SK-N-SH treated with all-trans-retinoic acid at 6 μM for 48 hours (cell line): ENCODE measurements at regions not wholly inside any gene's neighbourhood (a gene's known extent, or its start where the extent isn't known, plus 50 kb on each side); places are given as distances from the start of the nearest gene placed in this dataset.

Experiments
- PATZ1 ChIP-seq: fragments of 250-450 bp; sonication (Bioruptor Pico); IDR thresholded peaks from 2 replicates; pipeline ENCODE4 v1.8.0; 2020; ENCODE audit warnings: mild to moderate bottlenecking, moderate library complexity, borderline replicate concordance
- ZC3H10 ChIP-seq: fragments of 250-450 bp; sonication (Bioruptor Pico); IDR thresholded peaks from 2 replicates; pipeline ENCODE4 v1.5.1; 2021; ENCODE audit warnings: mild to moderate bottlenecking, moderate library complexity
- ZFP3 ChIP-seq: fragments of 250-450 bp; sonication (Bioruptor Pico); IDR thresholded peaks from 2 replicates; pipeline ENCODE4 v1.5.0; 2020; ENCODE audit warnings: mild to moderate bottlenecking, moderate library complexity

- TF ChIP-seq ZC3H10 (CRISPR knock-in tag), result no peak
- TF ChIP-seq ZFP3 (CRISPR knock-in tag), result no peak
- TF ChIP-seq PATZ1 (CRISPR knock-in tag), result no peak
Measured at GRCh38 chr2:8558096-8558495, 123.8 kb upstream of the ID2 start.
